ENCODE measurements at regions not wholly inside any gene's neighbourhood (a gene's known extent, or its start where the extent isn't known, plus 50 kb on each side); places are given as distances from the start of the nearest gene placed in this dataset.

GRCh38 chr5:3313569-3313968 is 282.1 kb upstream of the IRX1 start:
- Histone ChIP-seq H3K4me1 (ENCODE audit: low read depth, poor library complexity, severe bottlenecking) (no peaks in the 10 kb centered on the region), H3K9ac (no peak overlapping the region), H3K27me3 (ENCODE audit: insufficient read depth, low read depth) (no peaks in the 10 kb centered on the region), H3K27ac (no peak overlapping the region), H3K36me3 (ENCODE audit: insufficient read depth) (no peaks in the 10 kb centered on the region), H2AFZ (ENCODE audit: low read depth) (no peak overlapping the region), H4K20me1 (ENCODE audit: insufficient read depth) (no peaks in the 10 kb centered on the region), H3K79me2 (ENCODE audit: insufficient read depth, low read depth) (no peaks in the 10 kb centered on the region), H3K4me3 (IDR thresholded peaks at IDR 0.05; ENCODE audit: insufficient read depth, low read depth, low read length) (no peak overlapping the region), H3K4me2 (no peak overlapping the region)
- no peak for TF ChIP-seq CTCF (conservative IDR thresholded peaks at IDR 0.05; ENCODE audit: low read depth, low read length)

GRCh38 chr5:3312299-3312698 is 283.3 kb upstream of the IRX1 start:
- H3K27me3 ChIP-seq (ENCODE audit: insufficient read depth, low read depth) = no peaks in the 10 kb centered on the region
- H4K20me1 ChIP-seq (ENCODE audit: insufficient read depth) = no peaks in the 10 kb centered on the region
- no peak overlapping the region for H3K9ac ChIP-seq
- H3K4me1 ChIP-seq (ENCODE audit: low read depth, poor library complexity, severe bottlenecking) = no peaks in the 10 kb centered on the region
- H3K4me3 ChIP-seq (IDR thresholded peaks at IDR 0.05; ENCODE audit: insufficient read depth, low read depth, low read length) = no peak overlapping the region
- no peak overlapping the region for H3K4me2 ChIP-seq
- H2AFZ ChIP-seq (ENCODE audit: low read depth) = no peak overlapping the region
- H3K27ac ChIP-seq = no peak overlapping the region
- H3K36me3 ChIP-seq (ENCODE audit: insufficient read depth) = no peaks in the 10 kb centered on the region
- no peaks in the 10 kb centered on the region for H3K79me2 ChIP-seq (ENCODE audit: insufficient read depth, low read depth)
- no peak for TF ChIP-seq CTCF (conservative IDR thresholded peaks at IDR 0.05; ENCODE audit: low read depth, low read length)

- no peak overlapping the region for H3K9ac ChIP-seq
- no peak for TF ChIP-seq CTCF (conservative IDR thresholded peaks at IDR 0.05; ENCODE audit: low read depth, low read length)
- no peak overlapping the region for H2AFZ ChIP-seq (ENCODE audit: low read depth)
- no peak overlapping the region for H3K4me3 ChIP-seq (IDR thresholded peaks at IDR 0.05; ENCODE audit: insufficient read depth, low read depth, low read length)
- H3K4me2 ChIP-seq = no peak overlapping the region
- H3K4me1 ChIP-seq (ENCODE audit: low read depth, poor library complexity, severe bottlenecking) = no peaks in the 10 kb centered on the region
- H3K27ac ChIP-seq = no peak overlapping the region
- no peaks in the 10 kb centered on the region for H3K79me2 ChIP-seq (ENCODE audit: insufficient read depth, low read depth)
- H4K20me1 ChIP-seq (ENCODE audit: insufficient read depth) = no peaks in the 10 kb centered on the region
- H3K27me3 ChIP-seq (ENCODE audit: insufficient read depth, low read depth) = no peaks in the 10 kb centered on the region
- no peaks in the 10 kb centered on the region for H3K36me3 ChIP-seq (ENCODE audit: insufficient read depth)
Observed at GRCh38 chr5:3311433-3311832, 284.2 kb upstream of the IRX1 start.

- Histone ChIP-seq H3K4me3 (IDR thresholded peaks at IDR 0.05; ENCODE audit: insufficient read depth, low read depth, low read length) (no peak overlapping the region), H3K27ac (no peak overlapping the region), H3K4me2 (no peak overlapping the region), H3K79me2 (ENCODE audit: insufficient read depth, low read depth) (no peaks in the 10 kb centered on the region), H4K20me1 (ENCODE audit: insufficient read depth) (no peaks in the 10 kb centered on the region), H3K9ac (no peak overlapping the region), H3K36me3 (ENCODE audit: insufficient read depth) (no peaks in the 10 kb centered on the region), H2AFZ (ENCODE audit: low read depth) (no peak overlapping the region), H3K4me1 (ENCODE audit: low read depth, poor library complexity, severe bottlenecking) (no peaks in the 10 kb centered on the region), H3K27me3 (ENCODE audit: insufficient read depth, low read depth) (no peaks in the 10 kb centered on the region)
- no peak for TF ChIP-seq CTCF (conservative IDR thresholded peaks at IDR 0.05; ENCODE audit: low read depth, low read length)
Observed at GRCh38 chr5:3310541-3311261, 284.9 kb upstream of the IRX1 start.

All from KMS-11 (cell line).